ENCODE measurements at regions not wholly inside any gene's neighbourhood (a gene's known extent, or its start where the extent isn't known, plus 50 kb on each side); places are given as distances from the start of the nearest gene placed in this dataset.
A peak's percentile ranks its signal among the peaks of the same experiment; 100 is the strongest.
"Not testable (repeated sequence)": the region's sequence is repeated elsewhere in the genome, so short reads cannot be mapped to it uniquely, and the experiment has no call there.

GRCh38 chr3:193968380-193968974 lies 167.5 kb upstream of the HES1 start:
- no peaks in the 10 kb centered on the region for H4K20me1 ChIP-seq (ENCODE audit: insufficient read depth)
- no peaks in the 10 kb centered on the region for H3K9me2 ChIP-seq (ENCODE audit: insufficient read depth, low read length)
- no peak overlapping the region for H3K4me3 ChIP-seq (ENCODE audit: low read length)
- no peaks in the 10 kb centered on the region for H3F3A ChIP-seq (ENCODE audit: insufficient read depth, low read length, poor library complexity, severe bottlenecking)
- H3K9ac ChIP-seq (ENCODE audit: low read length), result no peak overlapping the region
- H3K36me3 ChIP-seq (ENCODE audit: insufficient read depth, low read length), result no peaks in the 10 kb centered on the region
- H3K27ac ChIP-seq (ENCODE audit: low read length), result no peak overlapping the region
- no peak overlapping the region for H3K4me2 ChIP-seq (ENCODE audit: low read length)
- H3K27me3 ChIP-seq (ENCODE audit: insufficient read depth, low read depth, low read length), result no peaks in the 10 kb centered on the region
- no peaks in the 10 kb centered on the region for H3K79me2 ChIP-seq (replicated peaks; ENCODE audit: insufficient read depth, low read length)
- H3K9me3 ChIP-seq (ENCODE audit: low read length), result no peaks in the 10 kb centered on the region
- no peak overlapping the region for H2AFZ ChIP-seq (ENCODE audit: low read depth, low read length)
- TF ChIP-seq RAD21 (conservative IDR thresholded peaks at IDR 0.05), result no peak
- no peak for TF ChIP-seq EZH2 (IDR thresholded peaks at IDR 0.05; ENCODE audit: borderline replicate concordance, insufficient read depth, low read length, poor library complexity, severe bottlenecking)
- no peak for TF ChIP-seq REST (IDR thresholded peaks at IDR 0.05; ENCODE audit: borderline replicate concordance)
- TF ChIP-seq CTCF (IDR thresholded peaks at IDR 0.05; ENCODE audit: poor library complexity, severe bottlenecking), result no peak
- no peak for TF ChIP-seq EP300 (conservative IDR thresholded peaks at IDR 0.05; ENCODE audit: poor library complexity, severe bottlenecking)
- no peak for TF ChIP-seq SMC3 (conservative IDR thresholded peaks at IDR 0.05; ENCODE audit: poor library complexity)

- not testable (repeated sequence) for H3F3A ChIP-seq (ENCODE audit: insufficient read depth, low read length, poor library complexity, severe bottlenecking); H4K20me1 ChIP-seq (ENCODE audit: insufficient read depth); H3K36me3 ChIP-seq (ENCODE audit: insufficient read depth, low read length); H3K27ac ChIP-seq (ENCODE audit: low read length); H3K9ac ChIP-seq (ENCODE audit: low read length); H3K9me2 ChIP-seq (ENCODE audit: insufficient read depth, low read length); H3K9me3 ChIP-seq (ENCODE audit: low read length); H3K4me2 ChIP-seq (ENCODE audit: low read length); H3K4me3 ChIP-seq (ENCODE audit: low read length); H2AFZ ChIP-seq (ENCODE audit: low read depth, low read length); H3K27me3 ChIP-seq (ENCODE audit: insufficient read depth, low read depth, low read length); H3K79me2 ChIP-seq (replicated peaks; ENCODE audit: insufficient read depth, low read length)
- TF ChIP-seq CTCF (IDR thresholded peaks at IDR 0.05; ENCODE audit: poor library complexity, severe bottlenecking), result peak; percentile 44
These were observed 165.7 kb upstream of the HES1 start for GRCh38 chr3:193970131-193970772.

Data from neural cell (in vitro differentiated cells).